Uterus (tissue), 2 donors: ENCODE measurements at regions not wholly inside any gene's neighbourhood (a gene's known extent, or its start where the extent isn't known, plus 50 kb on each side); places are given as distances from the start of the nearest gene placed in this dataset.

Experiments used
- POLR2A ChIP-seq, 2 donors: fragments of 450-650 bp; IDR thresholded peaks; one replicate each; pipeline ENCODE4 v1.6.1; 2016; ENCODE audit warnings: antibody characterized with exemption in 2 of 2, mild to moderate bottlenecking in 1 of 2, moderate library complexity in 1 of 2
- TF ChIP-seq, protein P1 (sequence below), 4 experiments: fragments of 200-600 bp in 2 of 4; fragments of 450-650 bp in 2 of 4; sonication (generic) in 2 of 4; IDR thresholded peaks; one replicate each; pipeline ENCODE4 v1.5.1; 2016 to 2019; ENCODE audit warnings: antibody characterized with exemption in 4 of 4, mild to moderate bottlenecking in 2 of 4, moderate library complexity in 1 of 4

DNA sequence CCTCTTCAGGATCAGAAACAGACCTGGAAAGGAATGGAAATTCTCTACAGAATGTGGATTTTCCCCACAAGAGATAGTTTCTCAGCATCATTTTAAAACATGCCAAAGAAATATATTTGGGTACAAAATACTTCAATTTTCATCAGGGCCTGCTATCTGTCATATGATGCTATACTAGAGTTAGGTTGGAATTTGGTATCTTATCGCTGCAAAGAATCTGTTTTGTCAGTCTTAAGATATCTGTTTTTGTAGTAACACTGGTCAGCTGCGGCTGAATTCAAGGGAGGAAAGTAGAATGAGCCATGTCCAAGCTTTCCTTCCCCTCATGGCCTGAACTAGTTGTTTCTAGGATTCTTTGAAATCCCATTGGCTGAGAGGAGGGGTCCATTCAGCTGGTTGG lies 806.4 kb downstream of the KCNA4 start:
- TF ChIP-seq, protein P1, sequence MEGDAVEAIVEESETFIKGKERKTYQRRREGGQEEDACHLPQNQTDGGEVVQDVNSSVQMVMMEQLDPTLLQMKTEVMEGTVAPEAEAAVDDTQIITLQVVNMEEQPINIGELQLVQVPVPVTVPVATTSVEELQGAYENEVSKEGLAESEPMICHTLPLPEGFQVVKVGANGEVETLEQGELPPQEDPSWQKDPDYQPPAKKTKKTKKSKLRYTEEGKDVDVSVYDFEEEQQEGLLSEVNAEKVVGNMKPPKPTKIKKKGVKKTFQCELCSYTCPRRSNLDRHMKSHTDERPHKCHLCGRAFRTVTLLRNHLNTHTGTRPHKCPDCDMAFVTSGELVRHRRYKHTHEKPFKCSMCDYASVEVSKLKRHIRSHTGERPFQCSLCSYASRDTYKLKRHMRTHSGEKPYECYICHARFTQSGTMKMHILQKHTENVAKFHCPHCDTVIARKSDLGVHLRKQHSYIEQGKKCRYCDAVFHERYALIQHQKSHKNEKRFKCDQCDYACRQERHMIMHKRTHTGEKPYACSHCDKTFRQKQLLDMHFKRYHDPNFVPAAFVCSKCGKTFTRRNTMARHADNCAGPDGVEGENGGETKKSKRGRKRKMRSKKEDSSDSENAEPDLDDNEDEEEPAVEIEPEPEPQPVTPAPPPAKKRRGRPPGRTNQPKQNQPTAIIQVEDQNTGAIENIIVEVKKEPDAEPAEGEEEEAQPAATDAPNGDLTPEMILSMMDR (IDR thresholded peaks at IDR 0.05) = no peak
- no peak for TF ChIP-seq POLR2A (IDR thresholded peaks at IDR 0.05)
